CD14-positive monocyte (primary cell): ENCODE measurements at regions not wholly inside any gene's neighbourhood (a gene's known extent, or its start where the extent isn't known, plus 50 kb on each side); places are given as distances from the start of the nearest gene placed in this dataset.

ENCODE experiments used
- DNase-seq, 3 donors: peaks; one replicate each; pipeline ENCODE4 v3.0.0-alpha.2; 2011 to 2022
- H2AFZ ChIP-seq: 2 replicates; pipeline ENCODE4 v1.6.0; 2012; ENCODE audit warnings: mild to moderate bottlenecking, low read depth, low read length, inconsistent platforms; ENCODE audit not compliant: insufficient read depth, poor library complexity, severe bottlenecking
- H3K27ac ChIP-seq, 2 donors: 1 replicate in 1 of 2; 2 replicates in 1 of 2; pipeline ENCODE4 v1.5.1; 2012 to 2013; ENCODE audit warnings: low read length in 2 of 2, control low read depth in 1 of 2, inconsistent platforms in 1 of 2, low read depth in 1 of 2, mild to moderate bottlenecking in 1 of 2
- H3K27me3 ChIP-seq, 2 donors: one replicate each; pipeline versions ENCODE4 v1.6.0 to v1.6.1; 2011 to 2013; ENCODE audit warnings: low read length in 2 of 2; ENCODE audit not compliant: control insufficient read depth in 2 of 2, insufficient read depth in 2 of 2
- H3K36me3 ChIP-seq, 2 donors: replicated peaks in 1 of 2; 1 replicate in 1 of 2; 2 replicates in 1 of 2; pipeline versions ENCODE4 v1.5.1 to v1.6.1; 2012 to 2013; ENCODE audit warnings: low read length in 2 of 2, control low read depth in 1 of 2, inconsistent platforms in 1 of 2, mild to moderate bottlenecking in 1 of 2; ENCODE audit not compliant: insufficient read depth in 2 of 2, control insufficient read depth in 1 of 2
- H3K4me1 ChIP-seq, 2 donors: 1 replicate in 1 of 2; 2 replicates in 1 of 2; pipeline versions ENCODE4 v1.5.1 to v1.6.1; 2012 to 2013; ENCODE audit warnings: low read length in 2 of 2, control low read depth in 1 of 2, inconsistent platforms in 1 of 2, mild to moderate bottlenecking in 1 of 2, moderate library complexity in 1 of 2; ENCODE audit not compliant: insufficient read depth in 2 of 2, control insufficient read depth in 1 of 2
- H3K4me2 ChIP-seq: replicated peaks from 2 replicates; pipeline ENCODE3; 2012; ENCODE audit warnings: low read length, moderate library complexity, mild to moderate bottlenecking; ENCODE audit not compliant: poor library complexity, severe bottlenecking; ENCODE audit errors: extremely low read depth
- H3K4me3 ChIP-seq, 3 experiments: fragments of 200-600 bp in 1 of 3; sonication (generic) in 1 of 3; replicated peaks in 1 of 3; 1 replicate in 2 of 3; 2 replicates in 1 of 3; pipeline ENCODE4 v1.5.1; 2011 to 2013; ENCODE audit warnings: low read length in 3 of 3, mild to moderate bottlenecking in 3 of 3, control low read depth in 2 of 3, low read depth in 2 of 3, inconsistent platforms in 1 of 3, moderate library complexity in 1 of 3
- H3K79me2 ChIP-seq: 2 replicates; pipeline ENCODE4 v1.6.0; 2012; ENCODE audit warnings: mild to moderate bottlenecking, control low read depth, inconsistent platforms, low read length, moderate library complexity; ENCODE audit not compliant: insufficient read depth
- H3K9ac ChIP-seq: 2 replicates; pipeline ENCODE4 v1.6.0; 2017; ENCODE audit warnings: low read length, mild to moderate bottlenecking; ENCODE audit not compliant: insufficient read depth, poor library complexity, severe bottlenecking
- H3K9me3 ChIP-seq, 2 donors: replicated peaks in 1 of 2; 1 replicate in 1 of 2; 2 replicates in 1 of 2; pipeline versions ENCODE4 v1.5.1 to v1.6.1; 2012 to 2013; ENCODE audit warnings: low read length in 2 of 2, control low read depth in 1 of 2; ENCODE audit not compliant: control insufficient read depth in 1 of 2, insufficient read depth in 1 of 2
- H4K20me1 ChIP-seq: 2 replicates; pipeline ENCODE4 v1.6.0; 2012; ENCODE audit warnings: mild to moderate bottlenecking, low read length, control low read depth, moderate library complexity; ENCODE audit not compliant: insufficient read depth
- H3K27ac Mint-ChIP-seq, 7 donors: one replicate each; pipeline ENCODE4 v1.8.0; 2020; ENCODE audit warnings: mild to moderate bottlenecking in 7 of 7, mixed read lengths in 7 of 7, moderate library complexity in 6 of 7, inconsistent platforms in 2 of 7
- H3K27me3 Mint-ChIP-seq, 3 donors: one replicate each; pipeline ENCODE4 v1.8.0; 2021 to 2022; ENCODE audit warnings: low read depth in 3 of 3, mild to moderate bottlenecking in 3 of 3, mixed read lengths in 3 of 3, moderate library complexity in 3 of 3, inconsistent platforms in 1 of 3
- H3K36me3 Mint-ChIP-seq, 2 donors: one replicate each; pipeline ENCODE4 v1.8.0; 2020; ENCODE audit warnings: mixed read lengths in 2 of 2, inconsistent platforms in 1 of 2, mild to moderate bottlenecking in 1 of 2
- H3K4me1 Mint-ChIP-seq: one replicate; pipeline ENCODE4 v1.8.0; 2020; ENCODE audit warnings: mild to moderate bottlenecking, mixed read lengths
- H3K4me3 Mint-ChIP-seq, 2 donors: one replicate each; pipeline ENCODE4 v1.8.0; 2020; ENCODE audit warnings: mild to moderate bottlenecking in 2 of 2, mixed read lengths in 2 of 2, moderate library complexity in 1 of 2
- H3K9me3 Mint-ChIP-seq, 7 donors: one replicate each; pipeline ENCODE4 v1.8.0; 2020 to 2022; ENCODE audit warnings: mixed read lengths in 7 of 7, mild to moderate bottlenecking in 6 of 7, moderate library complexity in 6 of 7, inconsistent platforms in 2 of 7
- WGBS: methylation state at CpG from one replicate; pipeline ENCODE4 v1.1.5; 2013; ENCODE audit warnings: missing lambda C conversion rate; ENCODE audit not compliant: insufficient coverage; 5-methylcytosine and 5-hydroxymethylcytosine counted together
- intact Hi-C, 2 donors: fragments of 100-400 bp; cut with micrococcal nuclease; formaldehyde crosslinking; loops; one replicate each; pipeline versions ENCODE4 v1.15.0 to v1.15.1; 2023
- TF ChIP-seq, protein P1 (sequence below): fragments of 200-600 bp; IDR thresholded peaks from one replicate; pipeline ENCODE4 v1.8.0; 2022; ENCODE audit warnings: antibody characterized with exemption, mild to moderate bottlenecking

DNA sequence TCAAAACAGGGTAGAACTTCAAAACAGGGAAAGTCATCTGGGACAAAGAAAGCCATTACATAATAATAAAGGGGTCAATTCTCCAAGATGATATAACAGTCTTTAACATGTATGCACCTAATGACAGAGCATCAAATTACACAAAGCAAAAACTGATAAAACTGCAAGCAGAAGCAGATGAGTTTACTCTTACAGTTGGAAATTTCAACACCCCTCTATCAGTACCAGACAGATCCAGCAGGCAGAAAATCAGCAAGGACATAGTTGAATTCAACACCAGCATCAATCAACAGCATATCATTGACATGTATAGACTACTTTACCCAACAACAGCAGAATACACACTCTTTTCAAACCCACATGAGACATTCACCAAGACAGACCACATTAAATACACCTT lies 233.0 kb upstream of the NEBL start:
- H3K36me3 Mint-ChIP-seq, result no peaks in the 10 kb centered on the region
- no peaks in the 10 kb centered on the region for H4K20me1 ChIP-seq
- H3K27me3 ChIP-seq, result no peaks in the 10 kb centered on the region
- no peaks in the 10 kb centered on the region for H3K4me1 ChIP-seq
- no peak overlapping the region for H3K27ac Mint-ChIP-seq
- intact Hi-C loops, result no loop called here
- H3K9me3 ChIP-seq, result no peaks in the 10 kb centered on the region
- H3K4me2 ChIP-seq, result no peak overlapping the region
- TF ChIP-seq, protein P1, sequence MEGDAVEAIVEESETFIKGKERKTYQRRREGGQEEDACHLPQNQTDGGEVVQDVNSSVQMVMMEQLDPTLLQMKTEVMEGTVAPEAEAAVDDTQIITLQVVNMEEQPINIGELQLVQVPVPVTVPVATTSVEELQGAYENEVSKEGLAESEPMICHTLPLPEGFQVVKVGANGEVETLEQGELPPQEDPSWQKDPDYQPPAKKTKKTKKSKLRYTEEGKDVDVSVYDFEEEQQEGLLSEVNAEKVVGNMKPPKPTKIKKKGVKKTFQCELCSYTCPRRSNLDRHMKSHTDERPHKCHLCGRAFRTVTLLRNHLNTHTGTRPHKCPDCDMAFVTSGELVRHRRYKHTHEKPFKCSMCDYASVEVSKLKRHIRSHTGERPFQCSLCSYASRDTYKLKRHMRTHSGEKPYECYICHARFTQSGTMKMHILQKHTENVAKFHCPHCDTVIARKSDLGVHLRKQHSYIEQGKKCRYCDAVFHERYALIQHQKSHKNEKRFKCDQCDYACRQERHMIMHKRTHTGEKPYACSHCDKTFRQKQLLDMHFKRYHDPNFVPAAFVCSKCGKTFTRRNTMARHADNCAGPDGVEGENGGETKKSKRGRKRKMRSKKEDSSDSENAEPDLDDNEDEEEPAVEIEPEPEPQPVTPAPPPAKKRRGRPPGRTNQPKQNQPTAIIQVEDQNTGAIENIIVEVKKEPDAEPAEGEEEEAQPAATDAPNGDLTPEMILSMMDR, result no peak
- no peak overlapping the region for H3K9ac ChIP-seq
- H3K79me2 ChIP-seq, result no peaks in the 10 kb centered on the region
- no peak overlapping the region for H2AFZ ChIP-seq
- DNase-seq, result no peak
- H3K4me3 Mint-ChIP-seq, result no peak overlapping the region
- peaks cover 0 to 8% (median 0%) of the 10 kb centered on the region in 7 donors for H3K9me3 Mint-ChIP-seq
- H3K4me3 ChIP-seq, result no peak overlapping the region
- no peaks in the 10 kb centered on the region for H3K36me3 ChIP-seq
- no peaks in the 10 kb centered on the region for H3K4me1 Mint-ChIP-seq
- H3K27ac ChIP-seq, result no peak overlapping the region
- peaks cover 3 to 4% (median 4%) of the 10 kb centered on the region in 3 donors for H3K27me3 Mint-ChIP-seq

DNA sequence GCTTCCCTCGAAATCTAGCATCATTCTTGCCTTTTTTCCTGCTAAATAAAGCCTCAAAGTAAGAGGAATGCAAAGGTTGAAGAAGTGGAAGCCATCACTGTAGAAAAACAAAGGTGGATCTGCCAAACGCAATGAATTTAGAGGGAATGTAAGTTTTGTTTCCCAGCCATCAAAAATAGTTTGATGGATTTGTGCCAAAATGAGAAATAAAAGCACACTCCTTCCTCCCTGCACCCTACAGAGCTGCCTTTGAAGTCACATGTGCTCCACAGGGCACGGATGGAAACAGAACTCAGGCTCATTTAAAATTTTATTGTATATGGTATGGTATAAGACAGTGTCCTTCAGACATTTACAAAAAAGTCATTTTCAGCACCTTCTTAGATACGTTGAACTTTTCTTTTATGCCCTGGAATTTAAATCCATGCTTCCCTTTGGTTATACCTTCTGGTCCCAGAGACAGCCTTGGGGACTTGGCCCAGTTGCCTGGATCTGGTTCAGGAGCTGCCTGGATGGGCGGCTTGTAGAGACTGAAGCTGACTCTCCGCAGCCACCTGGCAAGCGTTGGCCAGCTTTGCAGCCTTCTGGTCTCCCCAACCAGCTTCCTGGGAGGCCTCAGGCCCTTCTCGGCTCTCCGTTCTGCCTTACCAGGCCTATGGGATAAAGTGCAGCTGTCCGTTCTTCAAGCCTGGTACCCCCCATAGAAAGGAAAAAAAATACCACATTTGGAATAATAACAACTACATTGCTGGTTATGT lies 228.5 kb upstream of the NEBL start:
- DNase-seq, result no peak
- no peak overlapping the region for H3K27ac ChIP-seq
- peaks cover 2 to 4% (median 3%) of the 10 kb centered on the region in 3 donors for H3K27me3 Mint-ChIP-seq
- 83% methylated on average over 7 of the region's 10 CpGs for WGBS
- no peak overlapping the region for H2AFZ ChIP-seq
- peaks cover 0 to 5% (median 0%) of the 10 kb centered on the region in 7 donors for H3K9me3 Mint-ChIP-seq
- H3K4me2 ChIP-seq, result no peak overlapping the region
- intact Hi-C loops, result no loop called here
- H4K20me1 ChIP-seq, result no peaks in the 10 kb centered on the region
- no peaks in the 10 kb centered on the region for H3K27me3 ChIP-seq
- no peaks in the 10 kb centered on the region for H3K36me3 Mint-ChIP-seq
- H3K4me3 Mint-ChIP-seq, result no peak overlapping the region
- no peak overlapping the region for H3K27ac Mint-ChIP-seq
- H3K4me3 ChIP-seq, result no peak overlapping the region
- no peak overlapping the region for H3K9ac ChIP-seq
- H3K79me2 ChIP-seq, result no peaks in the 10 kb centered on the region
- no peaks in the 10 kb centered on the region for H3K36me3 ChIP-seq
- H3K9me3 ChIP-seq, result no peaks in the 10 kb centered on the region
- TF ChIP-seq, protein P1, result no peak
- H3K4me1 Mint-ChIP-seq, result no peaks in the 10 kb centered on the region
- no peaks in the 10 kb centered on the region for H3K4me1 ChIP-seq
